Putamen (tissue), 1 donor: ENCODE measurements at regions not wholly inside any gene's neighbourhood (a gene's known extent, or its start where the extent isn't known, plus 50 kb on each side); places are given as distances from the start of the nearest gene placed in this dataset.
A peak's percentile ranks its signal among the peaks of the same experiment; 100 is the strongest.
"Not testable (repeated sequence)": the region's sequence is repeated elsewhere in the genome, so short reads cannot be mapped to it uniquely, and the experiment has no call there.

Experiments
- DNase-seq: peaks from one replicate; pipeline ENCODE4 v3.0.0-alpha.2; 2016; ENCODE audit warnings: low spot score

- no peak for DNase-seq
Observed at GRCh38 chr10:30763918-30764317, 134.4 kb upstream of the LYZL2 start.

- DNase-seq, result no peak
Observed at GRCh38 chr10:30762620-30763019, 133.1 kb upstream of the LYZL2 start.

GRCh38 chr10:30759423-30759822, 129.9 kb upstream of the LYZL2 start:
- no peak for DNase-seq

GRCh38 chr10:30758338-30758737, 128.8 kb upstream of the LYZL2 start:
- no peak for DNase-seq

- no peak for DNase-seq
Observed at GRCh38 chr10:30756896-30757295, 127.3 kb upstream of the LYZL2 start.

- DNase-seq, result no peak
Observed at GRCh38 chr10:30756151-30756550, 126.6 kb upstream of the LYZL2 start.

GRCh38 chr10:30755441-30755953, 125.9 kb upstream of the LYZL2 start:
- no peak for DNase-seq

- no peak for DNase-seq
Observed at GRCh38 chr10:30752481-30752881, 122.9 kb upstream of the LYZL2 start.

GRCh38 chr10:30751678-30752331, 122.3 kb upstream of the LYZL2 start:
- DNase-seq, result peak; percentile 86

- DNase-seq, result no peak
Observed at GRCh38 chr10:30750971-30751677, 121.6 kb upstream of the LYZL2 start.

- DNase-seq, result no peak
Observed at GRCh38 chr10:30749385-30749784, 119.8 kb upstream of the LYZL2 start.

GRCh38 chr10:30748152-30748973, 118.8 kb upstream of the LYZL2 start:
- DNase-seq, result no peak

- DNase-seq, result no peak
Observed at GRCh38 chr10:30747633-30748032, 118.1 kb upstream of the LYZL2 start.

- DNase-seq, result no peak
Observed at GRCh38 chr10:30745953-30746352, 116.4 kb upstream of the LYZL2 start.

GRCh38 chr10:30744106-30744505, 114.6 kb upstream of the LYZL2 start:
- DNase-seq, result no peak

- DNase-seq, result no peak
Observed at GRCh38 chr10:30743586-30743985, 114.0 kb upstream of the LYZL2 start.

GRCh38 chr10:30742471-30742870, 112.9 kb upstream of the LYZL2 start:
- DNase-seq, result no peak

GRCh38 chr10:30740774-30741173, 111.2 kb upstream of the LYZL2 start:
- DNase-seq, result not testable (repeated sequence)

- no peak for DNase-seq
Observed at GRCh38 chr10:30738416-30738815, 108.9 kb upstream of the LYZL2 start.

- no peak for DNase-seq
Observed at GRCh38 chr10:30737931-30738391, 108.4 kb upstream of the LYZL2 start.

GRCh38 chr10:30736685-30737232, 107.2 kb upstream of the LYZL2 start:
- DNase-seq, result no peak

GRCh38 chr10:30734901-30735300, 105.3 kb upstream of the LYZL2 start:
- no peak for DNase-seq
